SK-N-SH (cell line): ENCODE measurements at regions not wholly inside any gene's neighbourhood (a gene's known extent, or its start where the extent isn't known, plus 50 kb on each side); places are given as distances from the start of the nearest gene placed in this dataset.

Experiments used
- CTCF ChIA-PET: fragments of 300-600, 350-600 bp; formaldehyde crosslinking; extraction: SDS; loops from one replicate; lab custom pipeline; 2021; lab: Yijun Ruan, JAX
- POLR2A ChIA-PET: fragments of 350-600 bp; sonication (Branson Sonifier 250); formaldehyde crosslinking; extraction: SDS; loops from one replicate; lab custom pipeline; 2020; ENCODE audit warnings: antibody characterized with exemption, inconsistent platforms; lab: Yijun Ruan, JAX
- DNase-seq: peaks from one replicate; pipeline ENCODE4 v3.0.0; 2012
- H2AFZ ChIP-seq: fragments of 200-600 bp; sonication (generic); 2 replicates; pipeline ENCODE4 v1.8.1; 2016; ENCODE audit warnings: antibody characterized with exemption, mild to moderate bottlenecking, low read depth
- H3F3A ChIP-seq: fragments of 200-600 bp; sonication (generic); replicated peaks from 2 replicates; pipeline ENCODE3; 2016; ENCODE audit warnings: antibody characterized with exemption, mild to moderate bottlenecking; ENCODE audit not compliant: insufficient read depth
- H3K27ac ChIP-seq, 2 experiments: fragments of 200-500 bp in 1 of 2; fragments of 200-600 bp in 1 of 2; sonication (Bioruptor generic) in 1 of 2; sonication (generic), shearing (Covaris generic) in 1 of 2; 2 replicates each; pipeline versions ENCODE4 v1.5.1 to v1.6.1; 2014 to 2016; ENCODE audit warnings: low read depth in 2 of 2, inconsistent platforms in 1 of 2, low read length in 1 of 2, mild to moderate bottlenecking in 1 of 2, mixed read lengths in 1 of 2
- H3K27me3 ChIP-seq: fragments of 200-600 bp; sonication (generic), shearing (Covaris generic); 2 replicates; pipeline ENCODE4 v1.6.1; 2016; ENCODE audit warnings: mixed run types; ENCODE audit not compliant: insufficient read depth
- H3K36me3 ChIP-seq, 2 experiments: fragments of 200-500 bp in 1 of 2; fragments of 200-600 bp in 1 of 2; sonication (Bioruptor generic) in 1 of 2; sonication (generic) in 1 of 2; replicated peaks in 1 of 2; 2 replicates each; pipeline versions ENCODE3 to v1.5.1; 2014 to 2016; ENCODE audit warnings: low read length in 1 of 2, mild to moderate bottlenecking in 1 of 2; ENCODE audit not compliant: insufficient read depth in 2 of 2, control insufficient read depth in 1 of 2
- H3K4me1 ChIP-seq, 2 experiments: fragments of 200-500 bp in 1 of 2; fragments of 200-600 bp in 1 of 2; sonication (Bioruptor generic) in 1 of 2; sonication (generic), shearing (Covaris generic) in 1 of 2; 2 replicates each; pipeline versions ENCODE4 v1.5.1 to v1.6.1; 2014 to 2016; ENCODE audit warnings: low read depth in 1 of 2, low read length in 1 of 2, mixed run types in 1 of 2; ENCODE audit not compliant: insufficient read depth in 2 of 2, control insufficient read depth in 1 of 2
- H3K4me2 ChIP-seq: fragments of 200-600 bp; sonication (generic), shearing (Covaris generic); 2 replicates; pipeline ENCODE4 v1.6.1; 2017; ENCODE audit warnings: mixed run types
- H3K4me3 ChIP-seq, 2 experiments: fragments of 200-500 bp in 1 of 2; fragments of 200-600 bp in 1 of 2; sonication (Bioruptor generic) in 1 of 2; sonication (generic), shearing (Covaris generic) in 1 of 2; 2 replicates each; pipeline versions ENCODE4 v1.5.1 to v1.8.1; 2014 to 2016; ENCODE audit warnings: low read depth in 2 of 2, inconsistent platforms in 1 of 2, low read length in 1 of 2, mild to moderate bottlenecking in 1 of 2, mixed read lengths in 1 of 2, moderate library complexity in 1 of 2
- H3K79me2 ChIP-seq: fragments of 200-600 bp; sonication (generic); 2 replicates; pipeline ENCODE4 v1.8.1; 2017; ENCODE audit warnings: mild to moderate bottlenecking; ENCODE audit not compliant: insufficient read depth
- H3K9ac ChIP-seq: fragments of 200-600 bp; sonication (generic); 2 replicates; pipeline ENCODE4 v1.6.1; 2017; ENCODE audit warnings: mixed run types
- H3K9me2 ChIP-seq: fragments of 200-600 bp; sonication (generic); 2 replicates; pipeline ENCODE4 v1.6.1; 2017; ENCODE audit warnings: mixed run types
- H3K9me3 ChIP-seq: fragments of 200-600 bp; sonication (generic); 2 replicates; pipeline ENCODE4 v1.6.1; 2017; ENCODE audit warnings: mixed run types, mild to moderate bottlenecking, moderate library complexity
- H4K20me1 ChIP-seq: fragments of 200-600 bp; sonication (generic); 2 replicates; pipeline ENCODE4 v1.6.1; 2017; ENCODE audit warnings: mild to moderate bottlenecking, mixed run types; ENCODE audit not compliant: insufficient read depth
- ELF1 ChIP-seq: IDR thresholded peaks from 2 replicates; pipeline ENCODE4 v1.4.0; 2012
- FOXJ3 ChIP-seq: sonication (generic); formaldehyde crosslinking; IDR thresholded peaks from 2 replicates; pipeline ENCODE4 v1.5.1; 2020; ENCODE audit warnings: mild to moderate bottlenecking, missing genetic modification reagents
- FOXM1 ChIP-seq: IDR thresholded peaks from 2 replicates; pipeline ENCODE4 v1.4.0; 2012; ENCODE audit warnings: low read depth, mild to moderate bottlenecking
- GATA2 ChIP-seq: sonication (generic); formaldehyde crosslinking; IDR thresholded peaks from 2 replicates; pipeline ENCODE4 v1.5.0; 2020; ENCODE audit warnings: mild to moderate bottlenecking, missing genetic modification reagents
- JUND ChIP-seq: IDR thresholded peaks from 2 replicates; pipeline ENCODE4 v1.4.0; 2012
- MAX ChIP-seq: IDR thresholded peaks from 2 replicates; pipeline ENCODE4 v1.4.0; 2012; ENCODE audit warnings: low read depth
- MEF2A ChIP-seq: IDR thresholded peaks from 2 replicates; pipeline ENCODE4 v1.4.0; 2012; ENCODE audit warnings: low read depth, borderline replicate concordance
- POLR2AphosphoS5 ChIP-seq: IDR thresholded peaks from 2 replicates; pipeline ENCODE4 v1.6.1; 2012; ENCODE audit warnings: low read depth, low read length
- RCOR1 ChIP-seq: fragments of 150-350 bp; IDR thresholded peaks from 2 replicates; pipeline ENCODE4 v1.6.1; 2017; ENCODE audit warnings: antibody characterized with exemption, low read length
- RFX5 ChIP-seq: IDR thresholded peaks from 2 replicates; pipeline ENCODE4 v1.6.1; 2012; ENCODE audit warnings: mild to moderate bottlenecking, improper control_type of control experiment, low read length
- SIN3A ChIP-seq: IDR thresholded peaks from 2 replicates; pipeline ENCODE4 v1.6.1; 2012; ENCODE audit warnings: low read depth, mild to moderate bottlenecking, low read length, moderate library complexity, borderline replicate concordance
- TEAD4 ChIP-seq: IDR thresholded peaks from 2 replicates; pipeline ENCODE4 v1.4.0; 2012; ENCODE audit warnings: mild to moderate bottlenecking, borderline replicate concordance; ENCODE audit not compliant: insufficient read depth
- YY1 ChIP-seq: IDR thresholded peaks from 2 replicates; pipeline ENCODE4 v1.4.0; 2012; ENCODE audit warnings: low read depth, mild to moderate bottlenecking
- WGBS: methylation state at CpG from one replicate; pipeline ENCODE4 v1.1.6; 2017; ENCODE audit warnings: low lambda C conversion rate; 5-methylcytosine and 5-hydroxymethylcytosine counted together
- TF ChIP-seq, protein P1 (sequence below): IDR thresholded peaks from 2 replicates; pipeline ENCODE4 v1.4.0; 2012; ENCODE audit warnings: low read depth, borderline replicate concordance
- TF ChIP-seq, protein P2 (sequence below): IDR thresholded peaks from 2 replicates; pipeline ENCODE4 v1.6.1; 2012; ENCODE audit warnings: mild to moderate bottlenecking, low read depth, low read length, moderate library complexity
- TF ChIP-seq, protein P3 (sequence below): IDR thresholded peaks from 2 replicates; pipeline ENCODE4 v1.4.0; 2012; ENCODE audit warnings: low read depth, borderline replicate concordance
- TF ChIP-seq, protein P4 (sequence below): fragments of 150-350 bp; IDR thresholded peaks from 2 replicates; pipeline ENCODE4 v1.6.1; 2016; ENCODE audit warnings: mild to moderate bottlenecking, low read depth, low read length
- TF ChIP-seq, protein P5 (sequence below): IDR thresholded peaks from 2 replicates; pipeline ENCODE4; 2012

DNA sequence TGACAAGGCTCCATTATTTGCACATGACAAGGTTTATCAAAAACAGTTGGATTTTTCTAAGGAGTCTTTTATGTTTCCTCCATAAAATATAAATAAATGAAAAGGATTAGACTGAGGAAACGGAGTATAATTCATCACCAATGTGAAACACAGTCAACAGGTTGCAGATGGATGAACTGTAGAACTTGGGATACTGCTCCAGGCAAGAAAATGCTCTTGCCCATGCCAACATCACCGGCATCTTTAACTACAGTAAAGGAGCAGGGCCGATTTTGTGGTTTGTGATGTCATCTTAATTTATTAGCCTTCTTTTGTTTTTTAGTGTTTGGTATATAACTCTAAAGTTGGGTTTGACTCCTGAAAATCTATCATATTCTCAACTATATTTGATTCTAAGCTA lies 577.3 kb downstream of the EPHA4 start:
- no peaks in the 10 kb centered on the region for H3F3A ChIP-seq
- TF ChIP-seq MEF2A (no peak), FOXM1 (no peak), RCOR1 (no peak), SIN3A (no peak), POLR2AphosphoS5 (no peak), GATA2 (CRISPR knock-in tag) (no peak), FOXJ3 (no peak), YY1 (no peak), JUND (no peak), MAX (no peak), RFX5 (no peak), ELF1 (no peak), TEAD4 (no peak)
- TF ChIP-seq, protein P1, sequence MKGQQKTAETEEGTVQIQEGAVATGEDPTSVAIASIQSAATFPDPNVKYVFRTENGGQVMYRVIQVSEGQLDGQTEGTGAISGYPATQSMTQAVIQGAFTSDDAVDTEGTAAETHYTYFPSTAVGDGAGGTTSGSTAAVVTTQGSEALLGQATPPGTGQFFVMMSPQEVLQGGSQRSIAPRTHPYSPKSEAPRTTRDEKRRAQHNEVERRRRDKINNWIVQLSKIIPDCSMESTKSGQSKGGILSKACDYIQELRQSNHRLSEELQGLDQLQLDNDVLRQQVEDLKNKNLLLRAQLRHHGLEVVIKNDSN = no peak
- TF ChIP-seq, protein P2, sequence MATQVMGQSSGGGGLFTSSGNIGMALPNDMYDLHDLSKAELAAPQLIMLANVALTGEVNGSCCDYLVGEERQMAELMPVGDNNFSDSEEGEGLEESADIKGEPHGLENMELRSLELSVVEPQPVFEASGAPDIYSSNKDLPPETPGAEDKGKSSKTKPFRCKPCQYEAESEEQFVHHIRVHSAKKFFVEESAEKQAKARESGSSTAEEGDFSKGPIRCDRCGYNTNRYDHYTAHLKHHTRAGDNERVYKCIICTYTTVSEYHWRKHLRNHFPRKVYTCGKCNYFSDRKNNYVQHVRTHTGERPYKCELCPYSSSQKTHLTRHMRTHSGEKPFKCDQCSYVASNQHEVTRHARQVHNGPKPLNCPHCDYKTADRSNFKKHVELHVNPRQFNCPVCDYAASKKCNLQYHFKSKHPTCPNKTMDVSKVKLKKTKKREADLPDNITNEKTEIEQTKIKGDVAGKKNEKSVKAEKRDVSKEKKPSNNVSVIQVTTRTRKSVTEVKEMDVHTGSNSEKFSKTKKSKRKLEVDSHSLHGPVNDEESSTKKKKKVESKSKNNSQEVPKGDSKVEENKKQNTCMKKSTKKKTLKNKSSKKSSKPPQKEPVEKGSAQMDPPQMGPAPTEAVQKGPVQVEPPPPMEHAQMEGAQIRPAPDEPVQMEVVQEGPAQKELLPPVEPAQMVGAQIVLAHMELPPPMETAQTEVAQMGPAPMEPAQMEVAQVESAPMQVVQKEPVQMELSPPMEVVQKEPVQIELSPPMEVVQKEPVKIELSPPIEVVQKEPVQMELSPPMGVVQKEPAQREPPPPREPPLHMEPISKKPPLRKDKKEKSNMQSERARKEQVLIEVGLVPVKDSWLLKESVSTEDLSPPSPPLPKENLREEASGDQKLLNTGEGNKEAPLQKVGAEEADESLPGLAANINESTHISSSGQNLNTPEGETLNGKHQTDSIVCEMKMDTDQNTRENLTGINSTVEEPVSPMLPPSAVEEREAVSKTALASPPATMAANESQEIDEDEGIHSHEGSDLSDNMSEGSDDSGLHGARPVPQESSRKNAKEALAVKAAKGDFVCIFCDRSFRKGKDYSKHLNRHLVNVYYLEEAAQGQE = no peak
- TF ChIP-seq, protein P3, sequence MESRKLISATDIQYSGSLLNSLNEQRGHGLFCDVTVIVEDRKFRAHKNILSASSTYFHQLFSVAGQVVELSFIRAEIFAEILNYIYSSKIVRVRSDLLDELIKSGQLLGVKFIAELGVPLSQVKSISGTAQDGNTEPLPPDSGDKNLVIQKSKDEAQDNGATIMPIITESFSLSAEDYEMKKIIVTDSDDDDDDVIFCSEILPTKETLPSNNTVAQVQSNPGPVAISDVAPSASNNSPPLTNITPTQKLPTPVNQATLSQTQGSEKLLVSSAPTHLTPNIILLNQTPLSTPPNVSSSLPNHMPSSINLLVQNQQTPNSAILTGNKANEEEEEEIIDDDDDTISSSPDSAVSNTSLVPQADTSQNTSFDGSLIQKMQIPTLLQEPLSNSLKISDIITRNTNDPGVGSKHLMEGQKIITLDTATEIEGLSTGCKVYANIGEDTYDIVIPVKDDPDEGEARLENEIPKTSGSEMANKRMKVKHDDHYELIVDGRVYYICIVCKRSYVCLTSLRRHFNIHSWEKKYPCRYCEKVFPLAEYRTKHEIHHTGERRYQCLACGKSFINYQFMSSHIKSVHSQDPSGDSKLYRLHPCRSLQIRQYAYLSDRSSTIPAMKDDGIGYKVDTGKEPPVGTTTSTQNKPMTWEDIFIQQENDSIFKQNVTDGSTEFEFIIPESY = no peak
- TF ChIP-seq, protein P4, sequence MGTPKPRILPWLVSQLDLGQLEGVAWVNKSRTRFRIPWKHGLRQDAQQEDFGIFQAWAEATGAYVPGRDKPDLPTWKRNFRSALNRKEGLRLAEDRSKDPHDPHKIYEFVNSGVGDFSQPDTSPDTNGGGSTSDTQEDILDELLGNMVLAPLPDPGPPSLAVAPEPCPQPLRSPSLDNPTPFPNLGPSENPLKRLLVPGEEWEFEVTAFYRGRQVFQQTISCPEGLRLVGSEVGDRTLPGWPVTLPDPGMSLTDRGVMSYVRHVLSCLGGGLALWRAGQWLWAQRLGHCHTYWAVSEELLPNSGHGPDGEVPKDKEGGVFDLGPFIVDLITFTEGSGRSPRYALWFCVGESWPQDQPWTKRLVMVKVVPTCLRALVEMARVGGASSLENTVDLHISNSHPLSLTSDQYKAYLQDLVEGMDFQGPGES = no peak
- TF ChIP-seq, protein P5, sequence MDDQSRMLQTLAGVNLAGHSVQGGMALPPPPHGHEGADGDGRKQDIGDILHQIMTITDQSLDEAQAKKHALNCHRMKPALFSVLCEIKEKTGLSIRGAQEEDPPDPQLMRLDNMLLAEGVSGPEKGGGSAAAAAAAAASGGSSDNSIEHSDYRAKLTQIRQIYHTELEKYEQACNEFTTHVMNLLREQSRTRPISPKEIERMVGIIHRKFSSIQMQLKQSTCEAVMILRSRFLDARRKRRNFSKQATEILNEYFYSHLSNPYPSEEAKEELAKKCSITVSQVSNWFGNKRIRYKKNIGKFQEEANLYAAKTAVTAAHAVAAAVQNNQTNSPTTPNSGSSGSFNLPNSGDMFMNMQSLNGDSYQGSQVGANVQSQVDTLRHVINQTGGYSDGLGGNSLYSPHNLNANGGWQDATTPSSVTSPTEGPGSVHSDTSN = no peak
- 1% methylated on average over 3 of the region's 3 CpGs for WGBS
- H3K27me3 ChIP-seq = no peaks in the 10 kb centered on the region
- no peak overlapping the region for H3K4me3 ChIP-seq
- H3K27ac ChIP-seq = no peak overlapping the region
- no peaks in the 10 kb centered on the region for H4K20me1 ChIP-seq
- no peak overlapping the region for H3K9ac ChIP-seq
- no peak for DNase-seq
- CTCF ChIA-PET = no interaction called here
- H3K79me2 ChIP-seq = no peaks in the 10 kb centered on the region
- no peaks in the 10 kb centered on the region for H3K36me3 ChIP-seq
- no peaks in the 10 kb centered on the region for H3K4me1 ChIP-seq
- POLR2A ChIA-PET = no interaction called here
- no peak overlapping the region for H3K4me2 ChIP-seq
- no peak overlapping the region for H2AFZ ChIP-seq
- H3K9me2 ChIP-seq = no peaks in the 10 kb centered on the region
- no peaks in the 10 kb centered on the region for H3K9me3 ChIP-seq
